RCC 7860 (cell line): ENCODE measurements at regions not wholly inside any gene's neighbourhood (a gene's known extent, or its start where the extent isn't known, plus 50 kb on each side); places are given as distances from the start of the nearest gene placed in this dataset.

Experiments
- DNase-seq: peaks from one replicate; pipeline ENCODE4 v3.0.0-alpha.2; 2015; ENCODE audit warnings: low spot score
- FAIRE-seq: peaks from 2 replicates; lab custom pipeline; 2012; peaks lifted over from hg19 to GRCh38; lab: Jason Lieb, UNC

DNA sequence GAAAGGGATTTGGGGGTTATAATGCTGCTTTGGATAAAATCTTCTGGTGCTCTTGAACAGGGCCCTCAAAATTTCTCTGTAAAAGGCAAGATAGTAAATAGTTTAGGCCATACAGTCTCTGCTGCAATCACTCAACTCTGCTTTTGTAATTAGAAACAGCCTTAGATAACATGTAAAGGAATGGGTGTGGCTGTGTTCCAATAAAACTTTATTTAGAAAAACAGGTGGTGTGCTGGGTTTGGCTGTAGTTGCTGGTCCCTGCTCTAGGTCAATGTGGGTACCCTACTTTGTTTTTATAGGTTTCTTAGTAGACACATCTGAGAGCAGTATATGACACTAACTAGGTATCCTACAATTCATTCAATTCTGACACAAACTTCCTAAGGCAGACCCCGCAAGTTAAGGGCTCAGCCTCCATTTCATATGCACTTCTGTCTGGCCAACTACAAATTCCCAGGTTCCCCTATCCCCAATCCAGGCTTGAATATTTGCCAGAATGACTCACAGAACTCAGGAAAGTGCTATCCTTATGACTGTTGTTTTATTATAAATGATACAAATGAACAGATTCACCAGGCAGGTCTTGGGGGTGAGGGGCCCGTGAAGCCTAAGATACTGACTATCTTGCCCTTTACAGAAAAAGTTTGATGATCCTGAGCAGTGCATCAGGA is 349.9 kb downstream of the RPS24 start:
- FAIRE-seq (no peak), DNase-seq (no peak)

DNA sequence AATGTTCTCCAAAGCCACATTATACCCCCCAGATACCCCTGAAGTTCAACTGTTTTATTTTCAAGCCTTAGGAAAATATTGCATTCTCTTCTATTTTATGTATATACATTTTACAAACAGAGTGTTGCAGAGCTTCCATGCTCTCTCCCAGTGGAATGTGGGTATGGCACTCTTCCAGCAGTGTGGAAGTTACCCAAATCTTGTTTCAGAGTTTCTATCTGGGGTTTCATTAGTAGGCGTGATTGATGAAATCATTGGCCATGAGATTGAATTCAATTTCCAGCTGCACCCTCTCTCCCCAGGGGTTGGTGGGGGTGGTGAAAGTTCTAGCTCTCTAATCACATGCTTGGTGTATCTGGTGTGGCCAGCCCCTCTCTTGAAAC is 350.4 kb downstream of the RPS24 start:
- no peak for FAIRE-seq
- no peak for DNase-seq

DNA sequence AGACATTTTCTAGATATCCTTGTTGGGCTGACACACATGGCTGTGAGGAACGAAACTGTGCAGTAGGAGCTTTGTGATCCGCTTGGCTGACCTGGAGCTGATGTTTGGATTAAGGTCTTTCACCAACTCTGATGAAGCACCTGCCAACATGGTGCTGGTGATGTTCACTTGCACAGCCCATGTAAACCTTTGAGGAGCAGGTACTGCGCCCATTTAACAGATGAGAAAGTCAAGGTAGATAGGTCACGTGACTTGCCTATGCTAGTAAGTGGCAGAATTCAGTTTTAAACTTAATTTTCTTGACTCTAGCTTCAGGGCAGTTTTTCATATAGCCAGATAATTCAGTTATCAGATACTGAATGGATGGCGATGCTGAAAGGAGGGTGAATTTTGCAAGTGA is 351.9 kb downstream of the RPS24 start:
- no peak for FAIRE-seq
- DNase-seq, result no peak

DNA sequence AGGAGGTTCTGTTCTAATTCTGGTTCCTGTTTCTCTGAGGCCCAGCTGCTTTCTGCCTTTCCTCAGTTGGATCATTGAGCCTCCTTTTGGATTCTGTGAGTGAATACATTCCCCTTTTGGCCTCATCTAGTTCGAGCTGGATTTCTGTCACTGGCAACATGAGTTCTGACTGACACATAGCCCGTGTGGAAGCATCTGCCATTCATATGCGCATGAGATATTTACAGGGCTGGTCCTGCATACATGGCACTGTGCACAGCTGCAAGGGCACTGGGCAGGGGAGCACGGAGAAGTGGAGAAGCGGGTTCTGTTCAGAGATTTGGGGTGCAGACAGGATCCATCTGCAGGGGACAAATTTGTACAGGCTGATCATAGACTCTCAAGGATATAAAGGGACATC is 352.8 kb downstream of the RPS24 start:
- no peak for DNase-seq

DNA sequence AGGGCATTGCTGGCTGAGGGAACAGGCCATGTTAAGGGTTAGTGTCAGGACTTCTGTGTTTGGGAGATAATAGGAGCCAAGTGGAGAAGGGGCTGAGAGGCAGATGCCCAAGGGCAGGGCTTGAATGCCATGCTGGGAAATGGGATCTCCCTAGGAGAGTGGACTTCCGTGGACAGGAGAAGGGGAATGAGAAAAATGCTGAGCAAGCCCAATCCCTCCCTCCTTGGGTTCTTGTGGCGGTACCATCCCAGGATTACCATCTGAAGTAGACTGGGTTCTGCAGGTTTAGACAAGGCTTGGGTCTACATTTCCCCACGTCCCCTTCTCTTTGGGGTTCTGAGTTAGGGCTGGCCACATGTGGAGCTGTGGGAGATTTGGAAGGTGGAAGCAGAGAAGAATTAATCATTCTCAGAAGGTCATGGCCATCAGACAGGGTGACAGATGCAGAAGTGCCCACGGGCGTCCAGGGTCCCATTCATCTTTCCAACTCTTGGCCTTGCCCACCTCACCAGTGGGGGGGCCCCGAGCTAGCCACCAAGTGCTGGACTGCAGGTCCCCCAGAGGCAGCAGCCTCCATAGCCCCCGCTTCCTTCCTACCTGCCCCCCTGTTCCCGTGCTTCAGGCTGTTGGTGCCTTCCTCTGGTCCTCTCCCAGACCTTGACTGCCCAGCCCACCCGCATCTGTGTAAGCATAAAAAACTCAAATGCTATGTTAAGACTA is 354.8 kb downstream of the RPS24 start:
- no peak for FAIRE-seq
- no peak for DNase-seq

More for the DNA sequence above, 352.8 kb downstream of the RPS24 start:
- no peak for FAIRE-seq

DNA sequence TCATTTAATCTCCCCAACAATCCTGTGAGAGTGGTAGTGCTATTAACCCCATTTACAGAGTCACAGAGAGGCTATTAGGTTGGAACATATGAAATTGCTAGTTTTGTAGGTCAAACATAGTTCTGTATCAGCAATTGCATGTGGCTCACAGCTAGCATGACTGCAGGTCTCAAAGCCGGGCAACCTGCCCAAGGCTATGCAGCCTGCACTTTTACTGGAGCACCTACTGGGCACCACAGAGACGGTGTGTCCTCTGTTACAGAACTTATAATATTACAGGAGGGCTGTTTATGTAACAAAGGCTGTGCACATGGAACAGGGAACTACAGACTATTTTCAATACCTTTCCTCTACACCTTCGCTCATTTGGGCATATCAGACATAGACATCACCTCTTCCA is 355.8 kb downstream of the RPS24 start:
- DNase-seq, result no peak
- FAIRE-seq, result no peak

DNA sequence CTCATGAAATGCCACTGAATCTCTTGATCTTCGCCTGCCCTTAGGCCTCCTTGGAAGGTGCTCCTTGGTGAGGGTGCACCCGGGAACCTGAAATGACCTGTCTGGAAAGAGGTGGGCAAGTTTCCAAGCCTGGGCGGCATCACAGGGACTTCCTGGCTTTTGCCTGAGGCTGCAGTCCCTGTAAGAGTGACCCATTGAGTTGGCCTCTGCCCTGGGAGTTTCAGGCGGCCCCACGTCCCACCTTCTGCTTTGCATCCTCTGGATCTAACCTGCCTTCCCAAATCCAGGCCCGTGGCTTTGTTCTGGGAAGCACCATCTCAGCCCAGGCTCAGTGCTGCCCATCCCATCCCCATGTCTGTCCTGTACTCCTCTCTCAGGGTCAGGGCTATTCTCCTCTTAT is 356.4 kb downstream of the RPS24 start:
- DNase-seq (no peak), FAIRE-seq (no peak)

DNA sequence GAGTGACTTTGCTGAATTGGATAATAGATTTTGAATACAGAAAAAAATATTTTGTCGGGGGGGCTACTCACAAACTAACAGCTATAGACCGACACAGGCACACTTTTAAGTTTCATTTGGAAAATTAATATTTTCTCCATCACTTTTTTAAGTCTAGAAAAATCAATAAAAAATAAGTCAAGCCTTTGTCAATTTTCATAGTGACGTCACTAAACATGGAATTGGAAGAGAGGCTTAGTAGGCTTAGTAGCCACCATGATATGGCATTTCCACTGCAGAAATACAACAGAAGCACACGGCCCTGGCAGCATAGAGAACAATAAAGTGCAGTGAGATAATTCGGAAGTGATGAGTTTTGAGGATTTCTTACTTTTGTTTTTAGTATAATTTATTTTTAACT is 357.2 kb downstream of the RPS24 start:
- DNase-seq, result no peak
- no peak for FAIRE-seq

DNA sequence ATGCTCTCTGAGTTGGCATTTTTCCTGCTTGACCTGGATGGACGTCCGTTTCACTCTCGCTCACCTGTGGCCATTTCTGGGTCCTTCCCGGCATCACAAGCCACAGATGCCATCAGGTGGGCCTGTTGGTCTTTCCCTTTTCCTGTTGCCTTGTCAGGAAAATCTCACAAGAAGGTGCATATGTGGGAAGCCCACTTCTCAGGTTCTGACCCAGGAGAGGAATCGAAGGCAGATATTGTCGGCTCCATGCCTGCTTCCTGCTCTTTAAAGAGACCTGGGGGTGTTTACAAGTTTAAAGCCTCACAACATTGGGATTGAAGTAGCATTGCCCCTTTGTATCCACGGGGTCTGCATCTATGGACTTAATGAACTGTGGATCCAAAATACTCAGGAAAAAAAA is 357.9 kb downstream of the RPS24 start:
- DNase-seq, result no peak
- no peak for FAIRE-seq

DNA sequence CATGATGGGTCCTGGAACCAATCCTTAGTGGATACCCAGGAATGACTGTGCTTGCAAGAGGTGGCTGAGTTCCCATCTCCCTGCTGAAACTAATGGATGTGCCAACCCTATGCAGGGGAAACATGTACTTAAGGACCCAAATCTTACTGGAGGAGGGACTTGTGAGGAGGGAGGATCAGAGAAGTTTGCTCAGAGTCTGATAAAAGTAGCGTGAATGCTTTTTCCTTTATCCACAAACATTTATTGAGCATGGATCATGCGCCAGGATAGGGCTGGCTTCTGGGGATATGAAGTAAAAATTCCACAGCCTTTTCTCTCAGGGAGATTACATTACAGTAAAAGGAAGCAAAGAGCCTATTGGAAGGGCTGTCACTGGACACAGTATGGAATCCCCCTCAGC is 358.5 kb downstream of the RPS24 start:
- DNase-seq (no peak), FAIRE-seq (no peak)

DNA sequence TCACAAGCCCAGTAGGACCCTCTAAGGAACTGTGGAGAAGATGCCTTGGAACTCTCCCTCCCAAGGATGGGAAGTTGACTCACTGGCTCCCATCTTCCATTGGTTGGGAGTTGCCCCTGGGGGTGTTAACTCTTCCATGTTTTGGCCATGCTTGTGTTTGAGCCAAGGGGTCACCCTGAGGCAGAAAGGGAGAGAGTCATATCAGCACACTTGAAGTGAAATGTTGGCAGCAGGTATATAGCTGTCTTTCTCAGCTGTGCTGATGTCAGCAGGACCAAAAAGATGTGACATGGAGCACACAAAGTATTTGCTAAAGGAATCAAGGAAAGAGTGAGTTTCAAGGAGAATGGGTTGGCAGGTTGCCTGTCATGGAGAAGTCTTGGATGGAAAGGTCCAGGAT is 359.4 kb downstream of the RPS24 start:
- no peak for FAIRE-seq
- DNase-seq, result no peak

DNA sequence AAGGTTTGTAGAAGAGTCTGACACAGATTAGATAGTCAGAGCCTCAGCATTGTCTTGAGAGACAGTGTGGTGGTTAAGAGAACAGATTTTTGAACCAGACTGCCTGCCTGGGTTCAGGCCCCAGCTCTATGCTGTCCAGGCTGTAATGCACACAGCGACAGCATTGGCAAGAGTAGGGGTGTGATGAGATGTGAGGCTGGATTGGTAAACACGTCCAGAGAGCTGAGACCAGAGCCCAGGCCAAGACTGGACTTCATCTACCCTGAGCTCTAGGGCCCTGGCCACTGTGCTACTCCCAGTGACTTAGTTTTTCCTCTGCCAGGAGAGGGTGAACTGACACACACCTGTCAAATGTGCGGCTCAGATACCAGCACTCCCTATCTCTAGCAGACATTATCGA is 360.4 kb downstream of the RPS24 start:
- no peak for FAIRE-seq
- DNase-seq, result no peak

DNA sequence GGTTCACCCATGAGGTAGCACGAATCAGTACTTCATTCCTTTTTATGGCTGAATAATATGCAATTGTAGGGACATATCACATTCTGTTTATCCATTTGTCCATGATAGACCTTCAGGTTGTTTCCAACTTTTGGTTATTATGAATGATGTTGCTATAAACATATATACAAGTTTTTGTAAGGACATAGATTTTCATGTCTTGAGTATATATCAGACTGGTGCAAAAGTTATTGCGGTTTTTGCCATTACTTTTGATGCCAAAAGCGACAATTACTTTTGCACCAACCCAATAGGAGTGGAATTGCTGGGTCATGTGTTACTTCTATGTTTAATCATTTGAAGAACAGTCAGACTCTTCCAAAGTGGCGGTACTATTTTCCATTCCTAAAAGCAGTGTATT is 361.5 kb downstream of the RPS24 start:
- DNase-seq, result no peak
- no peak for FAIRE-seq

DNA sequence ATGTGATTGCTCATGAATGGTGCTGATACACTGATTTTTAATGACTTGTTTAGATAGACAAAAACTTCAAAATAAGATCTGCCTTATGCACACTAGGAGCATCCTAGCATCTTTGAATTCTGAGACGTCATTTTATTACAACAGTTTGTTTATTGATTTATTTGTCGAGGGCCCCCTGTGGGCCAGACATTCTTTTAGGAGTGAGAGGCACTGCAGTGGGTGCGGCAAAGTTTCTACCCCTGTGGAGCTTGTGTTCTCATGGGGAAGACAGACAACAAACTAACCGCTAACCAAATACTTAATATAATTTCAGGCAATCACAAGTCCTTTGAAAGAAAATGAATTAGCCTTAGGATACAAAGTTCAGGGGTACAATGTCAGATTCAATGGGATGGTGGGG is 363.1 kb downstream of the RPS24 start:
- FAIRE-seq, result no peak

DNA sequence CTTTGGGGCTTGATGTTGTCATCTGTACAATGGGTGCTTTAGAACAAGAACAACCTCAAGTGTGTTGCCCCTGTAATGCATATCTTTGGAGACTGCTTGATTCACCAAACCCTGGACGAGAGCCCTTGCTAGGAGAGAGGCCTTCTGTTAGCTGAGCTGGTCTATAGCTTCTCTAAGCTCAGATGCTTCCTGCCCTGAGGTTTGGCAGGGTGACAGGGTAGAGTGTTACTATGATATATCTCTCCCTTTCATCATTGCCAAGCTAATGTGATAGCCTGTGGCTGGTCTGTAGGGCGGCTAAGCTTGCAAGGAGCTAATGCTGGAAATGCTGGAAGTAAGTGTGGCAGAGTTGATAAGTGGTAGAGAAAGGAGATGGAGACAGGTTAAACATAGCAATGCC is 364.1 kb downstream of the RPS24 start:
- DNase-seq (no peak), FAIRE-seq (no peak)

More for the DNA sequence above, 363.1 kb downstream of the RPS24 start:
- no peak for DNase-seq

DNA sequence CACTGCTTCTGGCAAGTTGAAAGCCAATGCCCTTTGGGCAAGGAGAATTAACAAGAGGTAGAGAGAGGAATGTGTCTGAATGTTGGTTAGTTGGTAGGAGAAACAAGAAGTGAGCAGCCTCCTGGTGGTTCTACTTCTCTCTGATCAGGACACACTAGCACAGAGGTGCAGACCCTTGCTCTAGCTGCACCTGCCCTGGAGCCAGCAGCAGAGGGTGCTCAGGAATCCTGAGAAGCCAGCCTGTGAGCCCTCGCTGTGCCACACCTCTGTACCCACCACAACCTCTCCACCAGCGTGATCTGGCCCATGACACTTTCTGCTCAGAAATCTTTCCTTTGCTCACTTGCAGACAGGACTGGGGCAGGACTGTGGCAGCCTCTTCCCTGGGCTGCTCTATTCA is 364.7 kb downstream of the RPS24 start:
- FAIRE-seq, result no peak
- DNase-seq, result no peak

DNA sequence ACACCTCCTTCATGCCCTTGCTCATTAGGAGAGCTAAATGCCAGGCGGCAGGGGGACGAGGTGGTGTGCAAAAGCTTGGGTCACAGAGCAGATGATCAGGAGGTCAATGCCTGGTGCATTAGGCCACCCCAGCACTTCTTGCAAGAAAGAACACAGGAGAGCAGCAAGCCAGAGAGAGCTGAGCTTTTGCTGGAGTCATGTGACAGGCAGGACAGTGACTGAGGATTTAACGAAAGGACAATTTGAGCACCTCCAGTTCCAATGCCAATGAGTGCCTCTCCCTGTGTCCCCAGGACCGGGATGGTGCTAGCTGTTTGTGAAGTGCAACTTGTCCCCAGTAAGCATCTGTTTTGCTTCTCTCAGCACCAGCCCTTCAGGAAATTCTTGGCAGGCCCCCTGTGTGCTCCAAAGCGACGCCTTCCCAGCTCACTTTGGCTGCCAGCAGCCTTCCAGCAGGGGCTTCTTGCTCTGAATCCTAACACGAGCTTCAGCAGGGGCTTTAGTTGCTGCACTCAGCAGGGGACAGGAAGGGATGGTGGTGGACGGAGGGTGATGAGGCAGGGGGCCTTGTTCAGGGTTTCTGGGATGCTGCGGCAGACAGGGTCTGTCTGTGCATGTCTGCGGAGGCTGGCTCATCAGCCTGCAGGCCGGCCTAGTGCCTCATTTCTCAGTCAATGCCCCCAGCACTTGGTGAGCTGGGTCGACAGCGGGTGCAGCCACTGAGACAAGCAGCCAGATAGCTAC is 368.1 kb downstream of the RPS24 start:
- no peak for DNase-seq
- no peak for FAIRE-seq

DNA sequence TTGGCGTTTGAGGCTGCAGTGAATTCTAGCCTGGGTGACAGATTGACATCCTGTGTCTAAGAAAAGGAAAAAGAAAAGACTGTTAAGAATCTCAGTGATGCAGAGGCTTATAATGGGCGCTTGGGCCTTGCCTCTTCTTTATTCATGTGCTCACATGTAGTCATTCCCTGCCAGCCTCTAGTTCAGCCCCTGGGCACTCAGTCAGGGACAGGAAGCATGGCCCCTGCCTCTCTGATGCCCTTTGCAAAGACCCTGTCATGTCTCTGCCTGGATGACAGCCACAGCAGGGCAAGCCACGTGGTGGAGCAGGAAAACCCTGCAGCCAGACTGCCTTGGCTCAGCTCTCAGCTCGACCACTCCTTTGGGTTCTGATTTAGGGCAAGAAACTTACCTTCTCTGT is 368.9 kb downstream of the RPS24 start:
- DNase-seq (no peak), FAIRE-seq (no peak)

DNA sequence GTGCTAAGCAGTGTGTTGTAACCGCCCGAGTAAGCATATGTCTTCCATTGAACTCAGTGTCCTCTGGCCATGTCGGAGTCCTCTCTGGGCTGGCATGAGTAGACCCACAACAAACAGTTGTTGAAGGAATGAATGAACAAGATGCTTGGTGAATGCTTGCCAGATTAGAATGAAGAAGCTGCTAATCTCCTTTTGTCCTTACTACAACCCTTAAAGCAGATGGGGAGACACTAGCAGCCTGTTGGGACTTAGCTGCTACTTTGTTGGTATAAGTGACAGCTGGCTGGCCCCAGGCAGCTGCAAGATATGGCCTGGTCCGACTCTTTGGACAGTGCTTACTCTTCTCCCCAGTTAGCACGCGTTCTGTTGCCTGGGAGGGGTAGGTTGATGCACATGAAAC is 370.1 kb downstream of the RPS24 start:
- DNase-seq (no peak), FAIRE-seq (no peak)

DNA sequence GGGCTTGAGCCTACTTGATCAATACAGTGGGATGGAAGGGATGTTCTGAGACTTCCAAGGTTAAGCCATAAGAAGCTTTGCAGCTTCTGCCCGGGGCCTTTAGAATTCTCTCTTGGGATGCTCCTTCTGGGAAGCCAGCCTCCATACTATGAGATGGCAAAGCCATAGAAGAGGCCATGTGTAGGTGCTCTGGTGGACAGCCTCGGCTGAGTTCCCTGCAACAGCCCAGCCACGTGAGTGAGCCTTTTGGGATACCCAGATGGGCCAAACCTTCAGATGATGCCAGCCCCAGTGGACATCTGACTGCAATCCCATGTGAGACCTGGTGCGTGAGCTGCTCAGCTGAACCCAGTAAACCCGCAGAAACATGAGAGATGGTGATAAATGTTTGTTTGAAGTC is 370.6 kb downstream of the RPS24 start:
- no peak for DNase-seq
- FAIRE-seq, result no peak

DNA sequence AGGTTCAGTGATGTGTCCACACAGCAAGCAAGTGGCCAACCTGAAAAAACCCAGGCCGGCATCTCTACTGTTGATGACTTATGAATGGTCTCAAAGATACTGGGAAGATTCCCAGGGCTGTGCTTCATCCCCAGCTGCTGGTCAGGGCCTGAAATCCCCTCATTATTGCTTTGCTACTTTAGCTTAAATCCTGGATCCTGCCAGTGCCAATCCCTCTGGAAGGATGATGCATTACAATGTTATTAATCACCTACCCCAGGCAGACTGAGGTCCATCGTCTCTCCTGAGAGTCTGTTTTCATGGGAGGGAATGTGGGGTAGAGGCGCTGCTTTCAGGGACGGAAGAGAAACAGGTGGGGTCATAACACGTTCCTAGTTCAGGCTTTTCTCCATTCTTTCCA is 371.6 kb downstream of the RPS24 start:
- FAIRE-seq (no peak), DNase-seq (no peak)

DNA sequence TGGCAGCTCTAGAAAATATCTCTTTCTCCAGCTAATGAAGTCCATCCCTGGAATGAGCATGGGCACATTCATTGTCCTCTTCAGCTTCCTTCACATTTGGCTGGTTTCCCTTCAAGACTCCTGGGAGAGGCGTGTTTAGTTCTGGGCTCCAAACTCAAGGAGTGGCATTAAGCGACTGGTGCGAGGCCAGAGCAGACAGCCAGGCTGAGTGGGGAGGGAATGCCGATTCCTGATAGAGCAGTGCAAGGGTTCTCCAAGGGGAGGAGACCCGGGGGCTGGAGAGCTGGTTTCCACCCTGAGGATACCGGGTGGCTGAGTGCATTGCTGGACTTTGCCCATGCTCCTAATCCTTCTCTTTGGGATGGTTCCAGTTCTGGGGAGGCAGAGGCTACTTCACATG is 372.1 kb downstream of the RPS24 start:
- DNase-seq (no peak), FAIRE-seq (no peak)
